HG03095 (cell line): ENCODE measurements at regions not wholly inside any gene's neighbourhood (a gene's known extent, or its start where the extent isn't known, plus 50 kb on each side); places are given as distances from the start of the nearest gene placed in this dataset.

Source experiments
- ATAC-seq: cut with Tn5 transposase; IDR thresholded peaks from one replicate; pipeline ENCODE4 v1.9.1; 2021; ENCODE audit warnings: moderate library complexity; ENCODE audit not compliant: unreplicated experiment

- ATAC-seq: no peak
These were observed 431.9 kb upstream of the GJE1 start for GRCh38 chr6:141700819-141701218.

GRCh38 chr6:141688916-141689315 is 443.8 kb upstream of the GJE1 start:
- no peak for ATAC-seq

- ATAC-seq: no peak
These were observed 447.3 kb upstream of the GJE1 start for GRCh38 chr6:141685416-141685815.

GRCh38 chr6:141682391-141682790 is 450.3 kb upstream of the GJE1 start:
- ATAC-seq: no peak

- no peak for ATAC-seq
These were observed 455.0 kb upstream of the GJE1 start for GRCh38 chr6:141677598-141678211.

GRCh38 chr6:141675957-141676356 is 456.8 kb upstream of the GJE1 start:
- no peak for ATAC-seq

GRCh38 chr6:141669141-141669540 is 463.6 kb upstream of the GJE1 start:
- no peak for ATAC-seq

- ATAC-seq: no peak
These were observed 465.0 kb upstream of the GJE1 start for GRCh38 chr6:141667580-141668309.

- no peak for ATAC-seq
These were observed 466.5 kb upstream of the GJE1 start for GRCh38 chr6:141666187-141666586.

GRCh38 chr6:141664744-141665143 is 468.0 kb upstream of the GJE1 start:
- no peak for ATAC-seq

- no peak for ATAC-seq
These were observed 473.1 kb upstream of the GJE1 start for GRCh38 chr6:141659582-141659981.

- ATAC-seq: no peak
These were observed 474.0 kb upstream of the GJE1 start for GRCh38 chr6:141658696-141659095.

GRCh38 chr6:141657812-141658211 is 474.9 kb upstream of the GJE1 start:
- ATAC-seq: no peak

GRCh38 chr6:141653590-141653989 is 479.1 kb upstream of the GJE1 start:
- no peak for ATAC-seq

GRCh38 chr6:141641951-141642350 is 490.8 kb upstream of the GJE1 start:
- no peak for ATAC-seq

GRCh38 chr6:141641406-141641805 is 491.3 kb upstream of the GJE1 start:
- ATAC-seq: no peak

- no peak for ATAC-seq
These were observed 497.1 kb upstream of the GJE1 start for GRCh38 chr6:141635621-141636020.

- ATAC-seq: no peak
These were observed 498.5 kb upstream of the GJE1 start for GRCh38 chr6:141634269-141634668.

GRCh38 chr6:141624301-141624700 is 508.4 kb upstream of the GJE1 start:
- no peak for ATAC-seq

- ATAC-seq: no peak
These were observed 514.5 kb upstream of the GJE1 start for GRCh38 chr6:141618180-141618581.

- no peak for ATAC-seq
These were observed 522.0 kb upstream of the GJE1 start for GRCh38 chr6:141610741-141611140.

- no peak for ATAC-seq
These were observed 524.8 kb upstream of the GJE1 start for GRCh38 chr6:141607956-141608355.

GRCh38 chr6:141598487-141598886 is 534.2 kb upstream of the GJE1 start:
- no peak for ATAC-seq
